HCT116 (cell line): ENCODE measurements at regions not wholly inside any gene's neighbourhood (a gene's known extent, or its start where the extent isn't known, plus 50 kb on each side); places are given as distances from the start of the nearest gene placed in this dataset.

Experiments
- ATAC-seq: fragments of 200-7000 bp; cut with Tn5 transposase; 2 replicates; pipeline ENCODE4 v1.9.1; 2020; ENCODE audit warnings: mild to moderate bottlenecking, moderate library complexity
- BruUV-seq: library from RNA; stranded (reverse); fragments of 400-500 nt; replicated peaks from 2 replicates; lab custom pipeline; 2021; lab: Mats Ljungman, UMichigan
- CTCF ChIA-PET: fragments of 300-600 bp; sonication (Branson Sonifier 250); formaldehyde crosslinking; loops from one replicate; lab custom pipeline; 2021; ENCODE audit warnings: antibody characterized with exemption; lab: Charles Lee
- POLR2A ChIA-PET: fragments of 300-600, 350-600 bp; sonication (Branson Sonifier 250); formaldehyde crosslinking; loops from one replicate; lab custom pipeline; 2021; ENCODE audit warnings: antibody characterized with exemption; lab: Charles Lee
- RAD21 ChIA-PET, 2 experiments: fragments of 300-600 bp; sonication (Branson Sonifier 250); formaldehyde crosslinking; loops; one replicate each; lab custom pipeline; 2023; ENCODE audit warnings: low total read pairs in 2 of 2; ENCODE audit not compliant: uncharacterized antibody in 2 of 2, unreplicated experiment in 2 of 2, low non-redundant PET in 1 of 2; lab: Charles Lee
- DNase-seq: peaks from one replicate; pipeline ENCODE4 v3.0.0-alpha.2; 2010; ENCODE audit warnings: low read depth, low spot score
- H2AFZ ChIP-seq: fragments of 200-600 bp; shearing (Covaris generic), sonication (generic); 2 replicates; pipeline ENCODE4 v1.6.1; 2017; ENCODE audit warnings: low read depth, mixed run types, mixed read lengths, antibody characterized with exemption, low read length; ENCODE audit not compliant: poor library complexity, severe bottlenecking
- H3K27ac ChIP-seq: 2 replicates; pipeline ENCODE4 v1.5.1; 2012; ENCODE audit warnings: low read depth, low read length
- H3K27me3 ChIP-seq: fragments of 200-600 bp; sonication (generic); 2 replicates; pipeline ENCODE4 v1.6.1; 2016; ENCODE audit warnings: mixed run types, low read length, mixed read lengths; ENCODE audit not compliant: insufficient read depth
- H3K36me3 ChIP-seq, 2 experiments: fragments of 200-500 bp in 1 of 2; fragments of 200-600 bp in 1 of 2; sonication (Bioruptor generic) in 1 of 2; sonication (generic) in 1 of 2; 2 replicates each; pipeline versions ENCODE4 v1.5.1 to v1.6.1; 2014 to 2016; ENCODE audit warnings: low read length in 2 of 2, inconsistent platforms in 1 of 2, mixed read lengths in 1 of 2, mixed run types in 1 of 2; ENCODE audit not compliant: insufficient read depth in 2 of 2, control insufficient read depth in 1 of 2
- H3K4me1 ChIP-seq, 2 experiments: fragments of 200-600 bp in 1 of 2; sonication (generic) in 1 of 2; 2 replicates each; pipeline versions ENCODE4 v1.5.1 to v1.6.1; 2012 to 2017; ENCODE audit warnings: low read length in 2 of 2, inconsistent platforms in 1 of 2, mild to moderate bottlenecking in 1 of 2, mixed read lengths in 1 of 2, mixed run types in 1 of 2, moderate library complexity in 1 of 2; ENCODE audit not compliant: insufficient read depth in 2 of 2, control insufficient read depth in 1 of 2
- H3K4me2 ChIP-seq: fragments of 200-600 bp; sonication (generic); 2 replicates; pipeline ENCODE4 v1.6.1; 2017; ENCODE audit warnings: mixed run types, low read length, mixed read lengths
- H3K4me3 ChIP-seq, 2 experiments: fragments of 200-600 bp in 1 of 2; sonication (generic) in 1 of 2; replicated peaks in 1 of 2; 2 replicates each; pipeline ENCODE4 v1.5.1; 2011 to 2016; ENCODE audit warnings: low read length in 2 of 2, control low read depth in 1 of 2, low read depth in 1 of 2, mild to moderate bottlenecking in 1 of 2, mixed read lengths in 1 of 2, mixed run types in 1 of 2
- H3K79me2 ChIP-seq: fragments of 200-600 bp; sonication (generic); 2 replicates; pipeline ENCODE4 v1.6.1; 2017; ENCODE audit warnings: mild to moderate bottlenecking, mixed run types, low read length, moderate library complexity, mixed read lengths; ENCODE audit not compliant: insufficient read depth
- H3K9ac ChIP-seq: fragments of 200-600 bp; sonication (generic); 2 replicates; pipeline ENCODE4 v1.6.1; 2016; ENCODE audit warnings: low read length, mixed read lengths
- H3K9me2 ChIP-seq: fragments of 200-600 bp; sonication (generic), shearing (Covaris generic); 2 replicates; pipeline ENCODE4 v1.6.1; 2017; ENCODE audit warnings: mixed run types, mild to moderate bottlenecking, moderate library complexity; ENCODE audit not compliant: insufficient read depth
- H3K9me3 ChIP-seq, 2 experiments: fragments of 200-500 bp in 1 of 2; fragments of 200-600 bp in 1 of 2; sonication (Bioruptor generic) in 1 of 2; sonication (generic) in 1 of 2; 2 replicates each; pipeline ENCODE4 v1.6.1; 2014 to 2017; ENCODE audit warnings: low read length in 2 of 2, mixed read lengths in 2 of 2, inconsistent platforms in 1 of 2, low read depth in 1 of 2, mild to moderate bottlenecking in 1 of 2, mixed run types in 1 of 2, moderate library complexity in 1 of 2; ENCODE audit not compliant: control insufficient read depth in 1 of 2, insufficient read depth in 1 of 2
- H4K20me1 ChIP-seq: fragments of 200-600 bp; sonication (generic), shearing (Covaris generic); 2 replicates; pipeline ENCODE4 v1.6.1; 2017; ENCODE audit warnings: mixed run types, mild to moderate bottlenecking, moderate library complexity; ENCODE audit not compliant: insufficient read depth
- EZH2 ChIP-seq: fragments of 200-600 bp; sonication (generic); IDR thresholded peaks from 2 replicates; pipeline ENCODE4 v1.6.1; 2017; ENCODE audit warnings: antibody characterized with exemption, mixed run types
- JUND ChIP-seq: IDR thresholded peaks from 2 replicates; pipeline ENCODE4 v1.6.1; 2012
- RAD21 ChIP-seq: IDR thresholded peaks from 2 replicates; pipeline ENCODE4 v1.6.1; 2012; ENCODE audit warnings: low read depth, mild to moderate bottlenecking
- TCF7L2 ChIP-seq: IDR thresholded peaks from 2 replicates; pipeline ENCODE4 v1.7.0; 2011; ENCODE audit warnings: borderline replicate concordance, inconsistent platforms; ENCODE audit not compliant: insufficient read depth, insufficient read length; ENCODE audit errors: extremely low read depth
- intact Hi-C: fragments of 100-400 bp; cut with micrococcal nuclease; formaldehyde crosslinking; loops from 2 replicates; pipeline ENCODE4 v1.10.0; 2022
- TF ChIP-seq, protein P1 (sequence below), 3 experiments: fragments of 200-600 bp in 1 of 3; sonication (generic) in 1 of 3; IDR thresholded peaks in 2 of 3; conservative IDR thresholded peaks in 1 of 3; 2 replicates each; pipeline ENCODE4 v1.5.1; 2012 to 2017; ENCODE audit warnings: low read depth in 2 of 3, low read length in 2 of 3, antibody characterized with exemption in 1 of 3, borderline replicate concordance in 1 of 3, control low read depth in 1 of 3, mild to moderate bottlenecking in 1 of 3, mixed read lengths in 1 of 3, mixed run types in 1 of 3, moderate library complexity in 1 of 3; ENCODE audit not compliant: insufficient read depth in 1 of 3
- TF ChIP-seq, protein P2 (sequence below): IDR thresholded peaks from 2 replicates; pipeline ENCODE4 v1.6.1; 2012; ENCODE audit warnings: low read depth
- TF ChIP-seq, protein P3 (sequence below): IDR thresholded peaks from 2 replicates; pipeline ENCODE4 v1.6.1; 2011; ENCODE audit warnings: mild to moderate bottlenecking, low read length, moderate library complexity; ENCODE audit not compliant: insufficient replicate concordance; ENCODE audit errors: extremely low read depth

DNA sequence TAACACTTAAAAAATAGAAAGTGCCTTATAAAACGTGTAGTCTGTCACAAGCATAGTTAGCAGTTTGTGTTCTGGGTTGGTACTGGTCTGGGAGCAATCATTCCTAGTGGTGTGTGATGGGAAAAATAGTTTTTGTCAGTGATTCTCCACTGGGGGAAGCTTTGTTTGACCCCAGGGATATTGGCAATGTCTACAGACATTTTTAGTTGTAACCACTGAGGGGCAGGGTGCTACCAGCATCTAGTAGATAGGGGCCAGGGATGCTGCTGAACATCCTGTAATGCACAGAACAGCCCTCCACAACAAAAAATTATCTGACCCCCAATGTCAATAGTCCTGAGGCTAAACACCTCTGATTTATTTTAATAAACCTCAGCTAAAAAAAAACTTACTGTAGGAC, 51.6 kb upstream of the CREB5 start:
- POLR2A ChIA-PET = no interaction called here
- Histone ChIP-seq H4K20me1 (no peaks in the 10 kb centered on the region), H3K36me3 (no peaks in the 10 kb centered on the region), H3K9me3 (no peaks in the 10 kb centered on the region; a peak in 1 of 4 replicates), H3K4me2 (no peak overlapping the region), H3K9ac (no peak overlapping the region), H3K79me2 (no peaks in the 10 kb centered on the region), H3K4me1 (peaks cover 3 to 12% of the 10 kb centered on the region in 2 experiments; a peak in 3 of 4 replicates), H3K4me3 (no peak overlapping the region), H3K9me2 (no peaks in the 10 kb centered on the region), H3K27ac (no peak overlapping the region), H3K27me3 (no peaks in the 10 kb centered on the region), H2AFZ (no peak overlapping the region)
- DNase-seq = no peak
- intact Hi-C loops = loop anchor here (1.0 kb wide), 1 partner anchor 266 kb away; no protein-coding TSS in a partner anchor
- CTCF ChIA-PET = interaction anchor here (0.6 to 1.5 kb wide), 5 partner anchors 12 to 561 kb away, joined by 3 to 5 read pairs (median 4); no protein-coding TSS in a partner anchor
- no TSS peak for BruUV-seq
- TF ChIP-seq, protein P1, sequence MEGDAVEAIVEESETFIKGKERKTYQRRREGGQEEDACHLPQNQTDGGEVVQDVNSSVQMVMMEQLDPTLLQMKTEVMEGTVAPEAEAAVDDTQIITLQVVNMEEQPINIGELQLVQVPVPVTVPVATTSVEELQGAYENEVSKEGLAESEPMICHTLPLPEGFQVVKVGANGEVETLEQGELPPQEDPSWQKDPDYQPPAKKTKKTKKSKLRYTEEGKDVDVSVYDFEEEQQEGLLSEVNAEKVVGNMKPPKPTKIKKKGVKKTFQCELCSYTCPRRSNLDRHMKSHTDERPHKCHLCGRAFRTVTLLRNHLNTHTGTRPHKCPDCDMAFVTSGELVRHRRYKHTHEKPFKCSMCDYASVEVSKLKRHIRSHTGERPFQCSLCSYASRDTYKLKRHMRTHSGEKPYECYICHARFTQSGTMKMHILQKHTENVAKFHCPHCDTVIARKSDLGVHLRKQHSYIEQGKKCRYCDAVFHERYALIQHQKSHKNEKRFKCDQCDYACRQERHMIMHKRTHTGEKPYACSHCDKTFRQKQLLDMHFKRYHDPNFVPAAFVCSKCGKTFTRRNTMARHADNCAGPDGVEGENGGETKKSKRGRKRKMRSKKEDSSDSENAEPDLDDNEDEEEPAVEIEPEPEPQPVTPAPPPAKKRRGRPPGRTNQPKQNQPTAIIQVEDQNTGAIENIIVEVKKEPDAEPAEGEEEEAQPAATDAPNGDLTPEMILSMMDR (IDR thresholded peaks at IDR 0.05 in 2 of 3, conservative IDR thresholded peaks at IDR 0.05 in 1 of 3; ENCODE audit: borderline replicate concordance in 1 of 3, insufficient read depth in 1 of 3, low read depth in 2 of 3, low read length in 2 of 3) = peak; percentile 7 to 31 (median 14); a peak in 2 of 6 replicates
- TF ChIP-seq EZH2 (no peak), TCF7L2 (no peak), RAD21 (peak; percentile 35), JUND (no peak)
- TF ChIP-seq, protein P2, sequence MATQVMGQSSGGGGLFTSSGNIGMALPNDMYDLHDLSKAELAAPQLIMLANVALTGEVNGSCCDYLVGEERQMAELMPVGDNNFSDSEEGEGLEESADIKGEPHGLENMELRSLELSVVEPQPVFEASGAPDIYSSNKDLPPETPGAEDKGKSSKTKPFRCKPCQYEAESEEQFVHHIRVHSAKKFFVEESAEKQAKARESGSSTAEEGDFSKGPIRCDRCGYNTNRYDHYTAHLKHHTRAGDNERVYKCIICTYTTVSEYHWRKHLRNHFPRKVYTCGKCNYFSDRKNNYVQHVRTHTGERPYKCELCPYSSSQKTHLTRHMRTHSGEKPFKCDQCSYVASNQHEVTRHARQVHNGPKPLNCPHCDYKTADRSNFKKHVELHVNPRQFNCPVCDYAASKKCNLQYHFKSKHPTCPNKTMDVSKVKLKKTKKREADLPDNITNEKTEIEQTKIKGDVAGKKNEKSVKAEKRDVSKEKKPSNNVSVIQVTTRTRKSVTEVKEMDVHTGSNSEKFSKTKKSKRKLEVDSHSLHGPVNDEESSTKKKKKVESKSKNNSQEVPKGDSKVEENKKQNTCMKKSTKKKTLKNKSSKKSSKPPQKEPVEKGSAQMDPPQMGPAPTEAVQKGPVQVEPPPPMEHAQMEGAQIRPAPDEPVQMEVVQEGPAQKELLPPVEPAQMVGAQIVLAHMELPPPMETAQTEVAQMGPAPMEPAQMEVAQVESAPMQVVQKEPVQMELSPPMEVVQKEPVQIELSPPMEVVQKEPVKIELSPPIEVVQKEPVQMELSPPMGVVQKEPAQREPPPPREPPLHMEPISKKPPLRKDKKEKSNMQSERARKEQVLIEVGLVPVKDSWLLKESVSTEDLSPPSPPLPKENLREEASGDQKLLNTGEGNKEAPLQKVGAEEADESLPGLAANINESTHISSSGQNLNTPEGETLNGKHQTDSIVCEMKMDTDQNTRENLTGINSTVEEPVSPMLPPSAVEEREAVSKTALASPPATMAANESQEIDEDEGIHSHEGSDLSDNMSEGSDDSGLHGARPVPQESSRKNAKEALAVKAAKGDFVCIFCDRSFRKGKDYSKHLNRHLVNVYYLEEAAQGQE = no peak
- TF ChIP-seq, protein P3, sequence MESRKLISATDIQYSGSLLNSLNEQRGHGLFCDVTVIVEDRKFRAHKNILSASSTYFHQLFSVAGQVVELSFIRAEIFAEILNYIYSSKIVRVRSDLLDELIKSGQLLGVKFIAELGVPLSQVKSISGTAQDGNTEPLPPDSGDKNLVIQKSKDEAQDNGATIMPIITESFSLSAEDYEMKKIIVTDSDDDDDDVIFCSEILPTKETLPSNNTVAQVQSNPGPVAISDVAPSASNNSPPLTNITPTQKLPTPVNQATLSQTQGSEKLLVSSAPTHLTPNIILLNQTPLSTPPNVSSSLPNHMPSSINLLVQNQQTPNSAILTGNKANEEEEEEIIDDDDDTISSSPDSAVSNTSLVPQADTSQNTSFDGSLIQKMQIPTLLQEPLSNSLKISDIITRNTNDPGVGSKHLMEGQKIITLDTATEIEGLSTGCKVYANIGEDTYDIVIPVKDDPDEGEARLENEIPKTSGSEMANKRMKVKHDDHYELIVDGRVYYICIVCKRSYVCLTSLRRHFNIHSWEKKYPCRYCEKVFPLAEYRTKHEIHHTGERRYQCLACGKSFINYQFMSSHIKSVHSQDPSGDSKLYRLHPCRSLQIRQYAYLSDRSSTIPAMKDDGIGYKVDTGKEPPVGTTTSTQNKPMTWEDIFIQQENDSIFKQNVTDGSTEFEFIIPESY = no peak
- RAD21 ChIA-PET = interaction anchor here in 1 of 2 experiments (1.4 kb wide), 1 partner anchor 62 kb away, joined by 3 read pairs; no protein-coding TSS in a partner anchor
- ATAC-seq = peak; percentile 62
